Cardiac septum (tissue), 1 donor: ENCODE measurements at regions not wholly inside any gene's neighbourhood (a gene's known extent, or its start where the extent isn't known, plus 50 kb on each side); places are given as distances from the start of the nearest gene placed in this dataset.

Experiments used
- DNase-seq: peaks from one replicate; pipeline ENCODE4 v3.0.0-alpha.2; 2020; ENCODE audit warnings: low spot score
- intact Hi-C: fragments of 100-400 bp; cut with DNase I; formaldehyde crosslinking; loops from one replicate; pipeline ENCODE4 v1.14.0; 2022
- donor health status: DM: no; HTN: no; CAD: no.

DNA sequence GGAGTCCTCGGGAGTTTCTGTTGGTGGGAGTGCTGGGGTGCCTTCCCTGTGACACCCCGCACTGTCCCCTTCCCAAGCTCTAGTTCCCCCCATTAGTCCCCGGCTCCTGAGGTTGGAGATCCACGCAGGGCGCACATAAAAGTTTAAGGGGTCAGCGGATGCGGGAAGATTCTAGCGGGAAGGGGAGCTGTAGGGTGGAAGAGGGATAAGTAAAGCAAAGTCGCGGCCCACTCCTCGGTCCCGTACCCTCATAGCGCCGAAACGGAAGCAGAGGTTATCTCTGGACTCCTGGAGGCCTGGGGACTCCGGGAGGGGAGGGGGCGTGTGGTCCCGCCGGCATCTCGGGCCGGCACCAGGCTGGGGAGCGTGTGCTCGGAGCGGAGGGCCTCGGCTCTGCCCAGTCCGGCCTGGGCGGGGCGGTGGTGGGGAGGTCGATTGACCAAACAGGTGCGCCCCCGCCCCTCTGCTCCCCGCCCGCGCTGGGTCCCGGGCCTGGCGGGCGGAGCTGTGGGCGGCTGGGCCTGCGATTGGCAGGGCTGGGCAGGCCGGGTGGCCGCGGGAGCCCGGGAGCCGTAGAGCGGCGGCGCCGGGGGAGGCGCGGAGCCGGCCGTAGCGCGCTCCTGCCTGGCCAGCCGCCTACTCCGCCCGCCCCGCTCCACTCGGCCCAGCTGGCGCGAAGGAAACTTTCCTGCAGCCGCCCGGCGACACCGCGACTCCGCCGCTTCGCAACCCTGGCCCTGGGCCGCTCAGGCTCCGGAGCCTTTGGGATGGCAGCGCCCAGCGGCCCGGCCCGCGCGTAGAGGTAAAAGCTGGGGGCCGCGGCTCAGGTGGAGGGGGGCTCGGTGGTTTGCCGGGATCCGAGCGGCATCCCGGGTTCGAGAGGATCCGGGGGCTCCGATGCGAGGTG lies 52.2 kb upstream of the DAB2IP start:
- intact Hi-C loops = loop anchor here (1.0 to 5.0 kb wide), 3 partner anchors 8 to 143 kb away; no protein-coding TSS in a partner anchor
- DNase-seq = peak; percentile 88

DNA sequence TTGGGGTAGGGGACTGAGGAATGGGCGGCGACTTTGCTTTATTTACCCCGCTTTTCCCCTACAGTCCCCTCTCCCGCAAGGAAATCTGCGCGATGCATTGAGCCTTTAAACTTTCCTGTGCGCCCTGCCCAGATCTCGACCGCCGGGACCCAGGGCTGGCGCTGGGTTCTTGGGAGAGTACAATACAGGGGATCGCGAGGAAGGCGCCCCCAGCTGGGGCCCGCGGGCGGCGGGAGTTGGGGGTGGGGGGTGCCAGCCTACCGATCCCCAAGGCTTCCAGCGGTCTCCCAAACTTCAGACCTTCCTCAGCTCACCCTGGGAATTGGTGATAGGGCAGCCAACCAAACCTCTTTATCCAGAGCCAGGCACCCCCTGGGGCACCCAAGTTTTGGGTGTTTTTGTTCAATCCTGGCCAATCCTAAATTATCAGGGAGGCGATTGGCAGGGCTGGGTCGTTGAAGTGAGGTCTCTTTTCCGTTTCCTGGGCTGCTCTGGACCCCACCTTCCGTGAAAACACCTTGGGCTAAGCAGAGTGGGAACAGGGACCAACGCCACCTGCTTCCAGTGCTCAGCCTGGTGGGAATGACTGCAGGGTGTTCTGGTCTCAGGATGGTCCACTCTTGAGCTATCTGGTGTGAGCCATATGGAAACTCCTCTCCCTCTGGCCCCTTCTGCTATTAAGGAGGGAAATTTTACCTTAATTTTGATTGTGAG lies 51.4 kb upstream of the DAB2IP start:
- intact Hi-C loops = loop anchor here (1.0 to 5.0 kb wide), 3 partner anchors 7 to 142 kb away; no protein-coding TSS in a partner anchor
- no peak for DNase-seq

DNA sequence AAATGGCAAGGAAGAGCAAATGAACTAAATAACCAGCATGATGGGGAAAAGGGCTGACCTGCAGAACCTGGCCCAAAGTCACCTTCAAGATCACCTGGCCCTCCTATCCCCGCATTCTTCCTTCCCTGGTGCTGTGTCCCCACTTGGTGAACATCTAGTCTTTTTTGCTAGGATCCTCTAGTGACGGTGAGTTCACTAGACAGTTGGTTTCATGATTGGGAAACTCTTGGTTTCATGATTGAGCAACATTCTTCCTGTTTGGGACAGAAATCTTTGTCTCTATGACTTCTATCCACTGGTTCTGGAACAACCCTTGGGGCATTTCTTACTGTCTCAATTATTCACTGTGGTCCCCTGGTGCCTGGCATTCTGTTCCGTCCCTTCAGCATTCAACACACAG lies 50.2 kb upstream of the DAB2IP start:
- intact Hi-C loops = no loop called here

More for the DNA sequence above, 50.2 kb upstream of the DAB2IP start:
- DNase-seq = no peak
